GM12864 (cell line): ENCODE measurements at regions not wholly inside any gene's neighbourhood (a gene's known extent, or its start where the extent isn't known, plus 50 kb on each side); places are given as distances from the start of the nearest gene placed in this dataset.

ENCODE experiments used
- DNase-seq: peaks from one replicate; pipeline ENCODE4 v3.0.0-alpha.2; 2011; ENCODE audit warnings: low read depth
- H3K4me3 ChIP-seq: 2 replicates; pipeline ENCODE4 v1.5.1; 2011; ENCODE audit warnings: mild to moderate bottlenecking, low read depth, low read length, control low read depth
- CTCF ChIP-seq: IDR thresholded peaks from 2 replicates; pipeline ENCODE4 v1.5.1; 2011; ENCODE audit warnings: low read depth, mild to moderate bottlenecking, moderate library complexity, low read length, control low read depth, inconsistent platforms; ENCODE audit errors: missing control alignments

GRCh38 chr7:69363136-69363535 lies 235.1 kb upstream of the AUTS2 start:
- no peak for DNase-seq
- TF ChIP-seq CTCF = no peak
- H3K4me3 ChIP-seq = no peak overlapping the region

- no peak overlapping the region for H3K4me3 ChIP-seq
- no peak for DNase-seq
- TF ChIP-seq CTCF = no peak
Measured at GRCh38 chr7:69364813-69365643, 233.2 kb upstream of the AUTS2 start.

- no peak overlapping the region for H3K4me3 ChIP-seq
- no peak for DNase-seq
- TF ChIP-seq CTCF = no peak
Measured at GRCh38 chr7:69365651-69366192, 232.6 kb upstream of the AUTS2 start.

- no peak for DNase-seq
- TF ChIP-seq CTCF = no peak
- H3K4me3 ChIP-seq = no peak overlapping the region
Measured at GRCh38 chr7:69367780-69368179, 230.5 kb upstream of the AUTS2 start.

- H3K4me3 ChIP-seq = no peak overlapping the region
- no peak for DNase-seq
- no peak for TF ChIP-seq CTCF
Measured at GRCh38 chr7:69373171-69374043, 224.9 kb upstream of the AUTS2 start.

GRCh38 chr7:69374044-69374425 lies 224.2 kb upstream of the AUTS2 start:
- DNase-seq = no peak
- H3K4me3 ChIP-seq = no peak overlapping the region
- TF ChIP-seq CTCF = no peak
